GM12891 (cell line): ENCODE measurements at regions not wholly inside any gene's neighbourhood (a gene's known extent, or its start where the extent isn't known, plus 50 kb on each side); places are given as distances from the start of the nearest gene placed in this dataset.

Experiments used
- DNase-seq: peaks from one replicate; pipeline ENCODE4 v3.0.0; 2011; ENCODE audit warnings: low spot score; ENCODE audit not compliant: insufficient read length
- FAIRE-seq: peaks from 2 replicates; lab custom pipeline; 2011; peaks lifted over from hg19 to GRCh38; lab: Jason Lieb, UNC
- PAX5 ChIP-seq: IDR thresholded peaks from 2 replicates; pipeline ENCODE4 v1.6.1; 2011; ENCODE audit warnings: low read length, moderate library complexity, mild to moderate bottlenecking; ENCODE audit not compliant: insufficient read depth, severe bottlenecking
- POLR2A ChIP-seq: IDR thresholded peaks from 2 replicates; pipeline ENCODE4 v1.6.1; 2011; ENCODE audit warnings: low read depth, low read length, control low read depth
- POLR2AphosphoS5 ChIP-seq: IDR thresholded peaks from 2 replicates; pipeline ENCODE4 v1.6.1; 2011; ENCODE audit warnings: low read depth, low read length, control low read depth
- POU2F2 ChIP-seq: IDR thresholded peaks from 2 replicates; pipeline ENCODE4 v1.6.1; 2011; ENCODE audit warnings: low read depth, mild to moderate bottlenecking, control low read depth, low read length, moderate library complexity
- SPI1 ChIP-seq: IDR thresholded peaks from 2 replicates; pipeline ENCODE4 v1.6.1; 2011; ENCODE audit warnings: low read depth, low read length, control low read depth
- TAF1 ChIP-seq: IDR thresholded peaks from 2 replicates; pipeline ENCODE4 v1.6.1; 2011; ENCODE audit warnings: low read depth, low read length, control low read depth

- no peak for DNase-seq
- no peak for TF ChIP-seq POLR2AphosphoS5
- TF ChIP-seq POU2F2, result no peak
- TF ChIP-seq PAX5, result no peak
- TF ChIP-seq SPI1, result no peak
- TF ChIP-seq TAF1, result no peak
- no peak for TF ChIP-seq POLR2A
- FAIRE-seq, result no peak
Observed at GRCh38 chr3:165716592-165716991, 120.6 kb downstream of the BCHE start.

- FAIRE-seq (no peak), DNase-seq (no peak)
- TF ChIP-seq SPI1 (no peak), POU2F2 (no peak), TAF1 (no peak), POLR2A (no peak), PAX5 (no peak), POLR2AphosphoS5 (no peak)
Observed at GRCh38 chr3:165713479-165713878, 123.7 kb downstream of the BCHE start.

- no peak for FAIRE-seq
- no peak for TF ChIP-seq POLR2A
- TF ChIP-seq SPI1, result no peak
- TF ChIP-seq TAF1, result no peak
- no peak for TF ChIP-seq PAX5
- TF ChIP-seq POLR2AphosphoS5, result no peak
- no peak for TF ChIP-seq POU2F2
- DNase-seq, result no peak
Observed at GRCh38 chr3:165712382-165712781, 124.8 kb downstream of the BCHE start.

GRCh38 chr3:165697910-165698309, 139.3 kb downstream of the BCHE start:
- DNase-seq (no peak), FAIRE-seq (no peak)
- TF ChIP-seq SPI1, result no peak

- TF ChIP-seq PAX5, result no peak
- TF ChIP-seq POLR2AphosphoS5, result no peak
- no peak for TF ChIP-seq SPI1
- DNase-seq (no peak), FAIRE-seq (no peak)
Observed at GRCh38 chr3:165696496-165696895, 140.7 kb downstream of the BCHE start.

- TF ChIP-seq POLR2A (no peak), TAF1 (no peak), SPI1 (no peak), PAX5 (no peak), POU2F2 (no peak), POLR2AphosphoS5 (no peak)
- DNase-seq, result no peak
- FAIRE-seq, result no peak
Observed at GRCh38 chr3:165683947-165684346, 153.3 kb downstream of the BCHE start.

- TF ChIP-seq POLR2A, result no peak
- TF ChIP-seq POU2F2, result no peak
- TF ChIP-seq SPI1, result no peak
- TF ChIP-seq TAF1, result no peak
- TF ChIP-seq POLR2AphosphoS5, result no peak
- TF ChIP-seq PAX5, result no peak
- no peak for DNase-seq
- FAIRE-seq, result no peak
Observed at GRCh38 chr3:165682734-165683133, 154.5 kb downstream of the BCHE start.

- no peak for FAIRE-seq
- TF ChIP-seq PAX5 (no peak), SPI1 (no peak), POLR2A (no peak), TAF1 (no peak), POLR2AphosphoS5 (no peak), POU2F2 (no peak)
- no peak for DNase-seq
Observed at GRCh38 chr3:165669967-165670366, 167.3 kb downstream of the BCHE start.

GRCh38 chr3:165669504-165669903, 167.7 kb downstream of the BCHE start:
- FAIRE-seq, result no peak
- TF ChIP-seq POLR2A (no peak), POLR2AphosphoS5 (no peak), SPI1 (no peak), POU2F2 (no peak), PAX5 (no peak), TAF1 (no peak)
- DNase-seq, result no peak

- TF ChIP-seq POLR2AphosphoS5, result no peak
- no peak for TF ChIP-seq POU2F2
- no peak for TF ChIP-seq SPI1
- TF ChIP-seq POLR2A, result no peak
- TF ChIP-seq TAF1, result no peak
- TF ChIP-seq PAX5, result no peak
- FAIRE-seq (no peak), DNase-seq (no peak)
Observed at GRCh38 chr3:165667676-165668075, 169.5 kb downstream of the BCHE start.
